ENCODE measurements at regions not wholly inside any gene's neighbourhood (a gene's known extent, or its start where the extent isn't known, plus 50 kb on each side); places are given as distances from the start of the nearest gene placed in this dataset.

- Mint-ChIP-seq H3K4me1 (no peaks in the 10 kb centered on the region), H3K27me3 (no peaks in the 10 kb centered on the region), H3K4me3 (no peak overlapping the region), H3K9me3 (ENCODE audit: insufficient read depth) (no peaks in the 10 kb centered on the region), H3K27ac (no peak overlapping the region)
- no peak for DNase-seq
- H3K27ac ChIP-seq (ENCODE audit: low read length in 2 of 2): no peak overlapping the region
- H3K4me3 ChIP-seq (ENCODE audit: control extremely low read depth in 1 of 5, extremely low read depth in 1 of 5, insufficient read depth in 1 of 5, low read depth in 2 of 5, low read length in 4 of 5): no peak overlapping the region
- peaks cover 0 to 7% (median 3%) of the 10 kb centered on the region in 3 donors for H3K9me3 ChIP-seq (ENCODE audit: control extremely low read depth in 1 of 3, control insufficient read depth in 2 of 3, insufficient read depth in 1 of 3, low read length in 2 of 3)
- no peak overlapping the region for H2AFZ ChIP-seq (ENCODE audit: insufficient read depth, low read depth, low read length, poor library complexity, severe bottlenecking)
- H3K9ac ChIP-seq (ENCODE audit: low read length): no peak overlapping the region
- H3K27me3 ChIP-seq (replicated peaks in 1 of 4; ENCODE audit: control extremely low read depth in 1 of 4, control insufficient read depth in 3 of 4, insufficient read depth in 4 of 4, low read length in 3 of 4): no peaks in the 10 kb centered on the region
- no peaks in the 10 kb centered on the region for H3K36me3 ChIP-seq (replicated peaks in 1 of 2; ENCODE audit: control extremely low read depth in 1 of 2, control insufficient read depth in 1 of 2, extremely low read depth in 1 of 2, insufficient read depth in 2 of 2, low read length in 1 of 2)
- TF ChIP-seq EZH2 (IDR thresholded peaks at IDR 0.05; ENCODE audit: borderline replicate concordance, insufficient read depth, low read depth, low read length, poor library complexity, severe bottlenecking): no peak
- no peak for TF ChIP-seq CTCF (IDR thresholded peaks at IDR 0.05)
- H3K4me2 ChIP-seq (replicated peaks; ENCODE audit: low read depth, low read length, poor library complexity, severe bottlenecking): no peak overlapping the region
- 81% methylated on average over 3 of the region's 4 CpGs for WGBS (ENCODE audit: insufficient coverage)
- no peaks in the 10 kb centered on the region for H3K79me2 ChIP-seq (ENCODE audit: control insufficient read depth, insufficient read depth, low read length)
- POLR2A ChIA-PET: no interaction called here
- no peak for ATAC-seq (ENCODE audit: low read depth)
- intact Hi-C loops (cut with micrococcal nuclease): no loop called here
- H3K4me1 ChIP-seq (ENCODE audit: control insufficient read depth in 2 of 2, insufficient read depth in 2 of 2, low read length in 2 of 2): no peaks in the 10 kb centered on the region
- H4K20me1 ChIP-seq (ENCODE audit: control insufficient read depth, insufficient read depth, low read length, poor library complexity, severe bottlenecking): no peaks in the 10 kb centered on the region
- CTCF ChIA-PET: no interaction called here
These were observed 100.9 kb downstream of the JCAD start for GRCh38 chr10:29958440-29958839.

GRCh38 chr10:29957907-29958331, 101.5 kb downstream of the JCAD start:
- no peak for TF ChIP-seq EZH2 (IDR thresholded peaks at IDR 0.05; ENCODE audit: borderline replicate concordance, insufficient read depth, low read depth, low read length, poor library complexity, severe bottlenecking)
- TF ChIP-seq CTCF (IDR thresholded peaks at IDR 0.05): no peak
- Histone ChIP-seq H3K4me3 (ENCODE audit: control extremely low read depth in 1 of 5, extremely low read depth in 1 of 5, insufficient read depth in 1 of 5, low read depth in 2 of 5, low read length in 4 of 5) (no peak overlapping the region), H3K27me3 (replicated peaks in 1 of 4; ENCODE audit: control extremely low read depth in 1 of 4, control insufficient read depth in 3 of 4, insufficient read depth in 4 of 4, low read length in 3 of 4) (no peaks in the 10 kb centered on the region), H3K9ac (ENCODE audit: low read length) (no peak overlapping the region), H2AFZ (ENCODE audit: insufficient read depth, low read depth, low read length, poor library complexity, severe bottlenecking) (no peak overlapping the region), H3K27ac (ENCODE audit: low read length in 2 of 2) (no peak overlapping the region), H3K4me1 (ENCODE audit: control insufficient read depth in 2 of 2, insufficient read depth in 2 of 2, low read length in 2 of 2) (no peaks in the 10 kb centered on the region), H3K36me3 (replicated peaks in 1 of 2; ENCODE audit: control extremely low read depth in 1 of 2, control insufficient read depth in 1 of 2, extremely low read depth in 1 of 2, insufficient read depth in 2 of 2, low read length in 1 of 2) (no peaks in the 10 kb centered on the region), H3K79me2 (ENCODE audit: control insufficient read depth, insufficient read depth, low read length) (no peaks in the 10 kb centered on the region), H3K9me3 (ENCODE audit: control extremely low read depth in 1 of 3, control insufficient read depth in 2 of 3, insufficient read depth in 1 of 3, low read length in 2 of 3) (peaks cover 0 to 7% (median 3%) of the 10 kb centered on the region in 3 donors), H4K20me1 (ENCODE audit: control insufficient read depth, insufficient read depth, low read length, poor library complexity, severe bottlenecking) (no peaks in the 10 kb centered on the region), H3K4me2 (replicated peaks; ENCODE audit: low read depth, low read length, poor library complexity, severe bottlenecking) (no peak overlapping the region)
- H3K9me3 Mint-ChIP-seq (ENCODE audit: insufficient read depth): no peaks in the 10 kb centered on the region
- 33% methylated on average over 3 of the region's 4 CpGs for WGBS (ENCODE audit: insufficient coverage)
- ChIA-PET CTCF (no interaction called here), POLR2A (no interaction called here)
- H3K27me3 Mint-ChIP-seq: no peaks in the 10 kb centered on the region
- intact Hi-C loops (cut with micrococcal nuclease): no loop called here
- no peak for ATAC-seq (ENCODE audit: low read depth)
- no peaks in the 10 kb centered on the region for H3K4me1 Mint-ChIP-seq
- H3K4me3 Mint-ChIP-seq: no peak overlapping the region
- no peak overlapping the region for H3K27ac Mint-ChIP-seq
- no peak for DNase-seq

Measured in B cell (primary cell).